Right ventricle myocardium superior (tissue), 1 donor: ENCODE measurements at regions not wholly inside any gene's neighbourhood (a gene's known extent, or its start where the extent isn't known, plus 50 kb on each side); places are given as distances from the start of the nearest gene placed in this dataset.

Source experiments
- ATAC-seq: fragments of 200-7000 bp; cut with Tn5 transposase; one replicate; pipeline ENCODE4 v1.9.1; 2020; ENCODE audit warnings: mild to moderate bottlenecking; ENCODE audit not compliant: poor library complexity
- DNase-seq: peaks from one replicate; pipeline ENCODE4 v3.0.0-alpha.2; 2020
- intact Hi-C: fragments of 100-400 bp; cut with DNase I; formaldehyde crosslinking; loops from one replicate; pipeline ENCODE4 v1.11.2; 2022
- donor health status: DM: no; HTN: yes; CAD: no; lungs with severe emphysema.

GRCh38 chr2:224268441-224268840, 133.5 kb downstream of the FAM124B start:
- no peak for ATAC-seq
- intact Hi-C loops, result no loop called here
- DNase-seq, result no peak

- ATAC-seq, result no peak
- intact Hi-C loops, result no loop called here
- no peak for DNase-seq
These were observed 137.6 kb downstream of the FAM124B start for GRCh38 chr2:224264259-224264658.

GRCh38 chr2:224263571-224264043, 138.3 kb downstream of the FAM124B start:
- no peak for DNase-seq
- intact Hi-C loops, result no loop called here
- no peak for ATAC-seq

- no peak for ATAC-seq
- no peak for DNase-seq
- intact Hi-C loops, result no loop called here
These were observed 140.6 kb downstream of the FAM124B start for GRCh38 chr2:224261326-224261725.

- intact Hi-C loops, result no loop called here
- ATAC-seq, result no peak
- DNase-seq, result no peak
These were observed 141.4 kb downstream of the FAM124B start for GRCh38 chr2:224260372-224261020.

GRCh38 chr2:224259831-224260230, 142.1 kb downstream of the FAM124B start:
- no peak for ATAC-seq
- intact Hi-C loops, result no loop called here
- DNase-seq, result no peak

- no peak for DNase-seq
- intact Hi-C loops, result no loop called here
- ATAC-seq, result no peak
These were observed 143.8 kb downstream of the FAM124B start for GRCh38 chr2:224258059-224258458.

- intact Hi-C loops, result no loop called here
- ATAC-seq, result no peak
- no peak for DNase-seq
These were observed 144.8 kb downstream of the FAM124B start for GRCh38 chr2:224257156-224257555.

- DNase-seq (no peak), ATAC-seq (no peak)
- intact Hi-C loops, result no loop called here
These were observed 148.4 kb downstream of the FAM124B start for GRCh38 chr2:224253464-224253863.

- intact Hi-C loops, result no loop called here
- no peak for DNase-seq
- no peak for ATAC-seq
These were observed 149.3 kb downstream of the FAM124B start for GRCh38 chr2:224252631-224253030.

GRCh38 chr2:224248944-224249371, 152.9 kb downstream of the FAM124B start:
- no peak for DNase-seq
- intact Hi-C loops, result no loop called here
- ATAC-seq, result no peak

- no peak for DNase-seq
- ATAC-seq, result no peak
- intact Hi-C loops, result no loop called here
These were observed 159.3 kb downstream of the FAM124B start for GRCh38 chr2:224242561-224242960.

GRCh38 chr2:224241812-224242211, 160.1 kb downstream of the FAM124B start:
- no peak for ATAC-seq
- no peak for DNase-seq
- intact Hi-C loops, result no loop called here

- ATAC-seq (no peak), DNase-seq (no peak)
- intact Hi-C loops, result no loop called here
These were observed 160.9 kb downstream of the FAM124B start for GRCh38 chr2:224241001-224241400.

GRCh38 chr2:224223851-224224555, 177.9 kb downstream of the FAM124B start:
- intact Hi-C loops, result no loop called here
- no peak for ATAC-seq

GRCh38 chr2:224222974-224223373, 178.9 kb downstream of the FAM124B start:
- no peak for DNase-seq
- intact Hi-C loops, result no loop called here
- ATAC-seq, result no peak

More at GRCh38 chr2:224223851-224224555, 177.9 kb downstream of the FAM124B start:
- no peak for DNase-seq

GRCh38 chr2:224222291-224222690, 179.6 kb downstream of the FAM124B start:
- intact Hi-C loops, result no loop called here
- no peak for DNase-seq
- ATAC-seq, result no peak

- intact Hi-C loops, result no loop called here
- DNase-seq, result no peak
- no peak for ATAC-seq
These were observed 180.4 kb downstream of the FAM124B start for GRCh38 chr2:224221455-224221913.

- ATAC-seq (no peak), DNase-seq (no peak)
- intact Hi-C loops, result no loop called here
These were observed 181.2 kb downstream of the FAM124B start for GRCh38 chr2:224220586-224221255.

GRCh38 chr2:224219781-224220180, 180.7 kb upstream of the SERPINE2 start:
- intact Hi-C loops, result no loop called here
- DNase-seq, result no peak
- ATAC-seq, result no peak
